H1 (cell line): ENCODE measurements at regions not wholly inside any gene's neighbourhood (a gene's known extent, or its start where the extent isn't known, plus 50 kb on each side); places are given as distances from the start of the nearest gene placed in this dataset.

ENCODE experiments used
- CTCF ChIA-PET: fragments of 300-600 bp; sonication (Branson Sonifier 250); formaldehyde crosslinking; loops from one replicate; lab custom pipeline; 2021; ENCODE audit not compliant: partially characterized antibody; lab: Charles Lee
- POLR2A ChIA-PET: fragments of 300-600 bp; sonication (Branson Sonifier 250); formaldehyde crosslinking; loops from one replicate; lab custom pipeline; 2021; ENCODE audit warnings: inconsistent platforms; ENCODE audit not compliant: partially characterized antibody; lab: Charles Lee
- DNase-seq, 2 experiments: peaks; one replicate each; pipeline versions ENCODE4 v3.0.0 to v3.0.0-alpha.2; 2010 to 2022; ENCODE audit warnings: low spot score in 2 of 2, low read depth in 1 of 2, mixed read lengths in 1 of 2
- FAIRE-seq: peaks from 2 replicates; lab custom pipeline; 2011; peaks lifted over from hg19 to GRCh38; lab: Jason Lieb, UNC
- H2AFZ ChIP-seq: 2 replicates; pipeline ENCODE4 v1.8.1; 2012; ENCODE audit warnings: low read length, inconsistent platforms
- H2AK5ac ChIP-seq: 2 replicates; pipeline ENCODE4 v1.6.1; 2013; ENCODE audit warnings: low read depth, low read length
- H2BK120ac ChIP-seq: replicated peaks from 2 replicates; pipeline ENCODE3; 2013; ENCODE audit warnings: low read depth, low read length, inconsistent platforms
- H2BK12ac ChIP-seq: 2 replicates; pipeline ENCODE4 v1.6.1; 2013; ENCODE audit warnings: low read depth, low read length
- H2BK15ac ChIP-seq: 2 replicates; pipeline ENCODE4 v1.6.1; 2013; ENCODE audit warnings: low read length
- H2BK20ac ChIP-seq: 2 replicates; pipeline ENCODE4 v1.6.1; 2013; ENCODE audit warnings: low read length
- H2BK5ac ChIP-seq: 2 replicates; pipeline ENCODE4 v1.6.1; 2013; ENCODE audit warnings: low read depth, low read length
- H3K14ac ChIP-seq: 2 replicates; pipeline ENCODE4 v1.6.1; 2013; ENCODE audit warnings: inconsistent platforms; ENCODE audit not compliant: insufficient read length
- H3K18ac ChIP-seq: 2 replicates; pipeline ENCODE4 v1.6.1; 2013; ENCODE audit warnings: low read length; ENCODE audit errors: extremely low read depth
- H3K23ac ChIP-seq: 2 replicates; pipeline ENCODE4 v1.6.1; 2013; ENCODE audit warnings: inconsistent platforms; ENCODE audit not compliant: insufficient read length
- H3K23me2 ChIP-seq: 2 replicates; pipeline ENCODE4 v1.6.1; 2013; ENCODE audit warnings: low read depth, low read length
- H3K27ac ChIP-seq: 2 replicates; pipeline ENCODE4 v1.6.1; 2011; ENCODE audit warnings: low read depth, low read length, inconsistent platforms
- H3K27me3 ChIP-seq, 4 experiments: replicated peaks in 1 of 4; 1 replicate in 1 of 4; 2 replicates in 3 of 4; pipeline versions ENCODE4 v1.6.1 to v1.8.1; 2011 to 2013; ENCODE audit warnings: low read length in 3 of 4, mild to moderate bottlenecking in 3 of 4, inconsistent platforms in 2 of 4, mixed read lengths in 2 of 4, moderate library complexity in 1 of 4; ENCODE audit not compliant: control insufficient read depth in 3 of 4, insufficient read depth in 3 of 4; ENCODE audit errors: extremely low read depth in 1 of 4
- H3K36me3 ChIP-seq, 4 experiments: 2 replicates each; pipeline versions ENCODE4 v1.6.1 to v1.8.1; 2011 to 2013; ENCODE audit warnings: mild to moderate bottlenecking in 4 of 4, low read length in 3 of 4, moderate library complexity in 2 of 4, control low read depth in 1 of 4, inconsistent platforms in 1 of 4; ENCODE audit not compliant: insufficient read depth in 4 of 4, control insufficient read depth in 2 of 4
- H3K4ac ChIP-seq: replicated peaks from 2 replicates; pipeline ENCODE3; 2013; ENCODE audit warnings: low read length, low read depth, mixed read lengths, inconsistent platforms; ENCODE audit not compliant: insufficient read length
- H3K4me1 ChIP-seq, 4 experiments: replicated peaks in 1 of 4; 1 replicate in 1 of 4; 2 replicates in 3 of 4; pipeline versions ENCODE4 v1.6.1 to v1.8.1; 2011 to 2013; ENCODE audit warnings: low read length in 3 of 4, inconsistent platforms in 2 of 4, mixed read lengths in 1 of 4; ENCODE audit not compliant: insufficient read depth in 4 of 4, control insufficient read depth in 3 of 4
- H3K4me2 ChIP-seq, 2 experiments: 2 replicates each; pipeline versions ENCODE4 v1.6.1 to v1.8.1; 2011 to 2013; ENCODE audit warnings: low read depth in 2 of 2, low read length in 2 of 2, control low read depth in 1 of 2, inconsistent platforms in 1 of 2, mild to moderate bottlenecking in 1 of 2; ENCODE audit not compliant: insufficient read depth in 1 of 2
- H3K4me3 ChIP-seq, 4 experiments: fragments of 200-600, 300-600 bp in 1 of 4; sonication (generic), shearing (Covaris generic), sonication (Bioruptor Twin) in 1 of 4; 2 replicates each; pipeline versions ENCODE4 v1.5.1 to v1.8.1; 2011 to 2016; ENCODE audit warnings: low read length in 4 of 4, low read depth in 3 of 4, control low read depth in 2 of 4, inconsistent platforms in 2 of 4, mild to moderate bottlenecking in 2 of 4, mixed read lengths in 1 of 4, moderate library complexity in 1 of 4; ENCODE audit not compliant: insufficient read depth in 2 of 4; ENCODE audit errors: extremely low read depth in 1 of 4
- H3K56ac ChIP-seq: replicated peaks from 2 replicates; pipeline ENCODE3; 2013; ENCODE audit warnings: low read depth, mild to moderate bottlenecking, mixed read lengths, low read length, inconsistent platforms; ENCODE audit not compliant: insufficient read length
- H3K79me1 ChIP-seq: 2 replicates; pipeline ENCODE4 v1.6.1; 2013; ENCODE audit warnings: low read depth, low read length, control low read depth
- H3K79me2 ChIP-seq, 2 experiments: 2 replicates each; pipeline versions ENCODE4 v1.6.1 to v1.8.1; 2012 to 2013; ENCODE audit warnings: low read length in 2 of 2, mild to moderate bottlenecking in 2 of 2, inconsistent platforms in 1 of 2; ENCODE audit not compliant: insufficient read depth in 2 of 2, control insufficient read depth in 1 of 2
- H3K9ac ChIP-seq, 4 experiments: replicated peaks in 1 of 4; 1 replicate in 1 of 4; 2 replicates in 3 of 4; pipeline versions ENCODE4 v1.6.1 to v1.8.1; 2011 to 2013; ENCODE audit warnings: low read depth in 3 of 4, low read length in 3 of 4, control low read depth in 2 of 4, mild to moderate bottlenecking in 2 of 4, moderate library complexity in 2 of 4, inconsistent platforms in 1 of 4; ENCODE audit errors: extremely low read depth in 1 of 4
- H3K9me3 ChIP-seq, 2 experiments: 2 replicates each; pipeline versions ENCODE4 v1.6.1 to v1.8.1; 2012 to 2013; ENCODE audit warnings: mild to moderate bottlenecking in 2 of 2, moderate library complexity in 2 of 2, control low read depth in 1 of 2, inconsistent platforms in 1 of 2, low read depth in 1 of 2, low read length in 1 of 2, mixed read lengths in 1 of 2; ENCODE audit not compliant: insufficient read depth in 2 of 2
- H4K20me1 ChIP-seq, 2 experiments: replicated peaks in 1 of 2; 2 replicates each; pipeline versions ENCODE3 to v1.8.1; 2011 to 2013; ENCODE audit warnings: inconsistent platforms in 2 of 2, low read length in 2 of 2, mild to moderate bottlenecking in 1 of 2; ENCODE audit not compliant: insufficient read depth in 2 of 2, control insufficient read depth in 1 of 2
- H4K5ac ChIP-seq: 2 replicates; pipeline ENCODE4 v1.6.1; 2013; ENCODE audit warnings: low read length, low read depth, mixed read lengths, inconsistent platforms; ENCODE audit not compliant: insufficient read length
- H4K8ac ChIP-seq: 2 replicates; pipeline ENCODE4 v1.8.0; 2013; ENCODE audit warnings: mild to moderate bottlenecking, moderate library complexity, low read length, inconsistent platforms; ENCODE audit not compliant: insufficient read depth; ENCODE audit errors: extremely low read depth
- H4K91ac ChIP-seq: replicated peaks from 2 replicates; pipeline ENCODE3; 2013; ENCODE audit warnings: low read length, mixed read lengths, inconsistent platforms; ENCODE audit not compliant: insufficient read length
- MAFK ChIP-seq: IDR thresholded peaks from 2 replicates; pipeline ENCODE4 v1.6.1; 2012; ENCODE audit warnings: low read depth, mild to moderate bottlenecking, improper control_type of control experiment, low read length
- PHF8 ChIP-seq: fragments of 200-600 bp; sonication (generic); conservative IDR thresholded peaks from 2 replicates; pipeline ENCODE4 v1.7.1; 2012; ENCODE audit warnings: low read depth, mild to moderate bottlenecking, inconsistent platforms, low read length, moderate library complexity
- RBBP5 ChIP-seq: IDR thresholded peaks from 2 replicates; pipeline ENCODE4 v1.7.1; 2012; ENCODE audit warnings: low read depth, mild to moderate bottlenecking, inconsistent platforms, low read length, moderate library complexity, borderline replicate concordance
- WGBS, 2 experiments: shearing (Covaris generic) in 1 of 2; methylation state at CpG; one replicate each; pipeline versions ENCODE4 v1.1.6 to v1.1.7; 2013 to 2015; ENCODE audit warnings: low lambda C conversion rate in 2 of 2, mixed read lengths in 2 of 2, inconsistent platforms in 1 of 2, low coverage in 1 of 2, missing lambda C conversion rate in 1 of 2; ENCODE audit not compliant: insufficient replicate concordance in 2 of 2, insufficient coverage in 1 of 2, insufficient read length in 1 of 2; ENCODE audit errors: extremely low coverage in 1 of 2, missing lambda C conversion rate in 1 of 2; 5-methylcytosine and 5-hydroxymethylcytosine counted together

DNA sequence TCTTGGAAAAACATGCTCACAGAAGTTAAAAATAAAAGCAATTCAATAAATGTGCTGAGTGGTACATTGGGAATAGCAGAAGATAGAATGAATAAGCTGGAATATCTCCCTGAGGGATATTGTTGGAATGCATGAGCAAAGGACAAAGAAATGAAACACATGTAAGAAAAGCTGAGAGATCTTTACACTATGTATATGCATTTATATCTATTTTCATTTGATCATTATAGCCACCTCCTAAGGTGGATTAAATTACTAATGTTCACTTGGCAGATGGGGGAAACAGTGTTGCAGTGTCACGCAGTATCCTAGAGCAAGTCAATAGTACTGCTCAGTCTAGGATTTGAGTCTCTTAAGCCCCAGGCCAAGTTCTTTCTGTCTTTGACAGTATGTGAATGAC, 542.0 kb upstream of the MARCKS start:
- H3K27ac ChIP-seq = no peak overlapping the region
- no peaks in the 10 kb centered on the region for H3K79me2 ChIP-seq
- no peak overlapping the region for H2BK20ac ChIP-seq
- H3K9me3 ChIP-seq = no peaks in the 10 kb centered on the region
- no peaks in the 10 kb centered on the region for H3K36me3 ChIP-seq
- H3K4me1 ChIP-seq = no peaks in the 10 kb centered on the region
- no peak overlapping the region for H2BK120ac ChIP-seq
- H4K20me1 ChIP-seq = no peaks in the 10 kb centered on the region
- no peak for FAIRE-seq
- no peaks in the 10 kb centered on the region for H3K27me3 ChIP-seq
- no peak overlapping the region for H3K23ac ChIP-seq
- no peak overlapping the region for H3K56ac ChIP-seq
- no peak overlapping the region for H2BK5ac ChIP-seq
- H4K91ac ChIP-seq = no peak overlapping the region
- no peak overlapping the region for H3K9ac ChIP-seq
- ChIA-PET CTCF (interaction anchor here (1.4 kb wide), 1 partner anchor 9 kb away, joined by 7 read pairs; no protein-coding TSS in a partner anchor), POLR2A (no interaction called here)
- no peak overlapping the region for H3K18ac ChIP-seq
- H3K14ac ChIP-seq = no peak overlapping the region
- no peak overlapping the region for H2BK15ac ChIP-seq
- no peak overlapping the region for H3K4me2 ChIP-seq
- DNase-seq = no peak
- no peak overlapping the region for H4K8ac ChIP-seq
- no peak overlapping the region for H2BK12ac ChIP-seq
- no peak overlapping the region for H2AFZ ChIP-seq
- H3K4me3 ChIP-seq = no peak overlapping the region
- no peak overlapping the region for H2AK5ac ChIP-seq
- 94% methylated on average over 1 of the region's 1 CpG; no CpG with 5 or more reads in 1 of the 2 experiments for WGBS, 2 experiments
- no peaks in the 10 kb centered on the region for H3K79me1 ChIP-seq
- H3K23me2 ChIP-seq = no peaks in the 10 kb centered on the region
- H3K4ac ChIP-seq = no peak overlapping the region
- no peak overlapping the region for H4K5ac ChIP-seq
- no peak for TF ChIP-seq PHF8
- TF ChIP-seq MAFK = no peak
- no peak for TF ChIP-seq RBBP5
